ENCODE measurements at regions not wholly inside any gene's neighbourhood (a gene's known extent, or its start where the extent isn't known, plus 50 kb on each side); places are given as distances from the start of the nearest gene placed in this dataset.

- Histone ChIP-seq H3K27ac (no peak overlapping the region), H3K4me3 (no peak overlapping the region)
- no peak for TF ChIP-seq CTCF (IDR thresholded peaks at IDR 0.05)
- no peak for DNase-seq (ENCODE audit: low spot score)
Observed at GRCh38 chr4:176920694-176921093, 128.0 kb upstream of the VEGFC start.

- H3K4me3 ChIP-seq = no peak overlapping the region
Observed at GRCh38 chr4:176921256-176921655, 128.5 kb upstream of the VEGFC start.

GRCh38 chr4:176924238-176924637, 131.5 kb upstream of the VEGFC start:
- Histone ChIP-seq H3K4me3 (no peak overlapping the region), H3K27ac (no peak overlapping the region)
- no peak for TF ChIP-seq CTCF (IDR thresholded peaks at IDR 0.05)
- no peak for DNase-seq (ENCODE audit: low spot score)

More at GRCh38 chr4:176921256-176921655, 128.5 kb upstream of the VEGFC start:
- H3K27ac ChIP-seq = no peak overlapping the region
- DNase-seq (ENCODE audit: low spot score) = no peak
- TF ChIP-seq CTCF (IDR thresholded peaks at IDR 0.05) = no peak

GRCh38 chr4:176925962-176926361, 133.2 kb upstream of the VEGFC start:
- TF ChIP-seq CTCF (IDR thresholded peaks at IDR 0.05) = no peak

GRCh38 chr4:176927117-176927516, 134.4 kb upstream of the VEGFC start:
- no peak overlapping the region for H3K4me3 ChIP-seq
- no peak overlapping the region for H3K27ac ChIP-seq
- no peak for DNase-seq (ENCODE audit: low spot score)
- TF ChIP-seq CTCF (IDR thresholded peaks at IDR 0.05) = no peak

More at GRCh38 chr4:176925962-176926361, 133.2 kb upstream of the VEGFC start:
- Histone ChIP-seq H3K4me3 (no peak overlapping the region), H3K27ac (no peak overlapping the region)
- no peak for DNase-seq (ENCODE audit: low spot score)

- Histone ChIP-seq H3K4me3 (no peak overlapping the region), H3K27ac (no peak overlapping the region)
- DNase-seq (ENCODE audit: low spot score) = no peak
- no peak for TF ChIP-seq CTCF (IDR thresholded peaks at IDR 0.05)
Observed at GRCh38 chr4:176927664-176928063, 134.9 kb upstream of the VEGFC start.

GRCh38 chr4:176939445-176939844, 146.7 kb upstream of the VEGFC start:
- Histone ChIP-seq H3K27ac (no peak overlapping the region), H3K4me3 (no peak overlapping the region)
- TF ChIP-seq CTCF (IDR thresholded peaks at IDR 0.05) = no peak
- no peak for DNase-seq (ENCODE audit: low spot score)
